ENCODE measurements at regions not wholly inside any gene's neighbourhood (a gene's known extent, or its start where the extent isn't known, plus 50 kb on each side); places are given as distances from the start of the nearest gene placed in this dataset.
"Not testable (repeated sequence)": the region's sequence is repeated elsewhere in the genome, so short reads cannot be mapped to it uniquely, and the experiment has no call there.

DNA sequence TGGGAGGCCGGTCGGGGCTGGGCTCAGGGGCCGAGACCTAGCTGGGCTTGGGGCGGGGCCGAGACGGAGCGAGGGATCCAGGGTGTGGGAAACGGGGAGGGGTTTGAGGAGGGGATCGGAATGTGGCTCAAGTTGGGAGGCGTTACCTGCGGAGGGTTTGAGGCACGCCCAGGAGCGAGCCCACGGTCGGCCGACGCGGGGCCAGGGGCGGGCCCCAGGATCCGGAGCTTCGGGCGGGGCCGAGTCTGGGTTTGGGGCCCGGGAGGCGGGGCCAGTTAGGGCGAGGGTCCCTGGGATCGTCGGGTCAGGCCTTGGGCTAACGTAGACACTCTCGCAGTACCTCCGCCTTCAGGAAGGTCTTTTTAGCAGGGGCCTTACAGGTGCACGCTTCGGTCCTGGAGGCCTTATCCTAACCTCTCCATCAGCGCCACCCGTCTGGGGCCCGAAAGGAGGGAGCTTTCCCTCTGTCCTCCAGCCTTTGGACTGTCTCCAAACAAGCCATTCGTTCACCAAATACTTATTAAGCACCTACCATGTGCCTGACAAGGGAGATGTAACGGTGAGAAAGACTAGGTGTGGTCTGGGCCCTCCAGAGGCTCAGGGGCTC is 228.2 kb upstream of the FRG2C start:
- TF ChIP-seq, protein P1, sequence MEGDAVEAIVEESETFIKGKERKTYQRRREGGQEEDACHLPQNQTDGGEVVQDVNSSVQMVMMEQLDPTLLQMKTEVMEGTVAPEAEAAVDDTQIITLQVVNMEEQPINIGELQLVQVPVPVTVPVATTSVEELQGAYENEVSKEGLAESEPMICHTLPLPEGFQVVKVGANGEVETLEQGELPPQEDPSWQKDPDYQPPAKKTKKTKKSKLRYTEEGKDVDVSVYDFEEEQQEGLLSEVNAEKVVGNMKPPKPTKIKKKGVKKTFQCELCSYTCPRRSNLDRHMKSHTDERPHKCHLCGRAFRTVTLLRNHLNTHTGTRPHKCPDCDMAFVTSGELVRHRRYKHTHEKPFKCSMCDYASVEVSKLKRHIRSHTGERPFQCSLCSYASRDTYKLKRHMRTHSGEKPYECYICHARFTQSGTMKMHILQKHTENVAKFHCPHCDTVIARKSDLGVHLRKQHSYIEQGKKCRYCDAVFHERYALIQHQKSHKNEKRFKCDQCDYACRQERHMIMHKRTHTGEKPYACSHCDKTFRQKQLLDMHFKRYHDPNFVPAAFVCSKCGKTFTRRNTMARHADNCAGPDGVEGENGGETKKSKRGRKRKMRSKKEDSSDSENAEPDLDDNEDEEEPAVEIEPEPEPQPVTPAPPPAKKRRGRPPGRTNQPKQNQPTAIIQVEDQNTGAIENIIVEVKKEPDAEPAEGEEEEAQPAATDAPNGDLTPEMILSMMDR (IDR thresholded peaks at IDR 0.05 in 2 of 3, conservative IDR thresholded peaks at IDR 0.05 in 1 of 3; ENCODE audit: control insufficient read depth in 2 of 3, extremely low read depth in 1 of 3, insufficient read depth in 1 of 3, low read depth in 3 of 3, low read length in 3 of 3), result not testable (repeated sequence)
- not testable (repeated sequence) for TF ChIP-seq TAF1 (IDR thresholded peaks at IDR 0.05; ENCODE audit: borderline replicate concordance, low read depth, low read length); POLR2A (IDR thresholded peaks at IDR 0.05; ENCODE audit: low read depth, low read length); ZNF24 (IDR thresholded peaks at IDR 0.05); MYC (IDR thresholded peaks at IDR 0.05; ENCODE audit: insufficient read depth, insufficient read length, insufficient replicate concordance, low read length, severe bottlenecking); EZH2 (IDR thresholded peaks at IDR 0.05; ENCODE audit: borderline replicate concordance, control insufficient read depth, low read depth, low read length); EP300 (IDR thresholded peaks at IDR 0.05; ENCODE audit: borderline replicate concordance in 1 of 2, control insufficient read depth in 1 of 2, low read depth in 2 of 2, low read length in 2 of 2); SPI1 (IDR thresholded peaks at IDR 0.05; ENCODE audit: borderline replicate concordance, insufficient read depth, low read depth, low read length); CHD2 (IDR thresholded peaks at IDR 0.05; ENCODE audit: borderline replicate concordance, low read depth, low read length)
- TF ChIP-seq, protein P2, sequence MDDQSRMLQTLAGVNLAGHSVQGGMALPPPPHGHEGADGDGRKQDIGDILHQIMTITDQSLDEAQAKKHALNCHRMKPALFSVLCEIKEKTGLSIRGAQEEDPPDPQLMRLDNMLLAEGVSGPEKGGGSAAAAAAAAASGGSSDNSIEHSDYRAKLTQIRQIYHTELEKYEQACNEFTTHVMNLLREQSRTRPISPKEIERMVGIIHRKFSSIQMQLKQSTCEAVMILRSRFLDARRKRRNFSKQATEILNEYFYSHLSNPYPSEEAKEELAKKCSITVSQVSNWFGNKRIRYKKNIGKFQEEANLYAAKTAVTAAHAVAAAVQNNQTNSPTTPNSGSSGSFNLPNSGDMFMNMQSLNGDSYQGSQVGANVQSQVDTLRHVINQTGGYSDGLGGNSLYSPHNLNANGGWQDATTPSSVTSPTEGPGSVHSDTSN (IDR thresholded peaks at IDR 0.05; ENCODE audit: insufficient replicate concordance, low read depth, low read length), result not testable (repeated sequence)

Data from GM12878 (cell line).